ENCODE measurements at regions not wholly inside any gene's neighbourhood (a gene's known extent, or its start where the extent isn't known, plus 50 kb on each side); places are given as distances from the start of the nearest gene placed in this dataset.
A peak's percentile ranks its signal among the peaks of the same experiment; 100 is the strongest.
"Not testable (repeated sequence)": the region's sequence is repeated elsewhere in the genome, so short reads cannot be mapped to it uniquely, and the experiment has no call there.

DNA sequence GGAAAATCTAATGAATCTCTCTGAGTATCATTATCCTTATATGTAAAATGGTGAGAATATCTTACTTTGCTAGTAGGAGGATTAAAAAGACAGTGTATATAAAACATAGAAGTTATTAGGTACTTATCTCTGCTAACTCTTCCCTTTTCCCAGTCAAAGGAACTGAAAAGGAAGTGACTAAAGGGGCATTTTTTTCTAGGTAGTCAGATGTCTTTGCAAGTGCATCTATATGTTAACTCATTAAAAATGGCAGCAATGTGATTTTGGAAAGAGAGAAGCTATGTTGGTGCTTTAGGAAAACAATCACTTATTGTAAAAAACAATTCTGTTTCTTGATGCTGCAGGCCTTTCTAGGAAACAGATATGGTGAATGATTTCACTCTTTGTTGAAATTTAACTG, 180.9 kb downstream of the SAMD5 start:
- Histone ChIP-seq H3K4me1 (ENCODE audit: control extremely low read depth in 1 of 4, control insufficient read depth in 4 of 4, insufficient read depth in 4 of 4, low read length in 3 of 4) (no peaks in the 10 kb centered on the region), H3K36me3 (ENCODE audit: control insufficient read depth in 4 of 4, insufficient read depth in 4 of 4, low read length in 3 of 4) (no peaks in the 10 kb centered on the region), H3K27ac (ENCODE audit: insufficient read depth in 1 of 2, low read depth in 1 of 2, low read length in 2 of 2, poor library complexity in 1 of 2, severe bottlenecking in 2 of 2) (no peak overlapping the region), H3K9me3 (ENCODE audit: control extremely low read depth in 1 of 5, control insufficient read depth in 4 of 5, insufficient read depth in 2 of 5, low read depth in 1 of 5, low read length in 4 of 5) (peaks cover 0 to 2% (median 0%) of the 10 kb centered on the region in 5 experiments), H3K4me3 (ENCODE audit: control insufficient read depth in 1 of 7, extremely low read depth in 1 of 7, insufficient read depth in 4 of 7, low read depth in 2 of 7, low read length in 6 of 7) (no peak overlapping the region), H3K27me3 (replicated peaks in 2 of 5; ENCODE audit: control insufficient read depth in 4 of 5, insufficient read depth in 5 of 5, low read length in 4 of 5) (no peaks in the 10 kb centered on the region)
- no peak for DNase-seq
- POLR2A ChIA-PET = no interaction called here
- CTCF ChIA-PET = no interaction called here

DNA sequence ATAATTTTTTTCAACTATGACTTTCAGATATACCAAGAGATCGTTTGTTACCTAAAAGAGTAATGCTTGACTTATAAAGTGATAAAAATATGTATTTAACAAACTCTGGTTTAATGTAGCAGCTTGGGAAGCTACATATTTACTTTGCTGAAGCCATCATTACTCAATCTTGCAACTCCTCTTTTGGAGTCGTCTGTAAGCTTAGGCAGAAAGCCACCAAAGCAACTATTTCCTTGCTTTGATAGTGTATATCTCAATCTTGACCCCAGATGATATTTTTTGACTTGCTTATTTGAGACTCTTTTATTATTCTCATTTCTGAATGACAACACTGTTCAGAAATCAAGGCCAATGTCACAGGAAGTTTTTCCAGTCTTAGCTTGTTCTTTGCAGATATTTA, 183.0 kb downstream of the SAMD5 start:
- DNase-seq = no peak
- H3K27me3 ChIP-seq (replicated peaks in 2 of 5; ENCODE audit: control insufficient read depth in 4 of 5, insufficient read depth in 5 of 5, low read length in 4 of 5) = no peaks in the 10 kb centered on the region
- ChIA-PET CTCF (no interaction called here), POLR2A (no interaction called here)
- H3K36me3 ChIP-seq (ENCODE audit: control insufficient read depth in 4 of 4, insufficient read depth in 4 of 4, low read length in 3 of 4) = no peaks in the 10 kb centered on the region
- WGBS (ENCODE audit: insufficient coverage) = no CpG with 5 or more reads among the region's 2 CpGs
- H3K4me3 ChIP-seq (ENCODE audit: control insufficient read depth in 1 of 7, extremely low read depth in 1 of 7, insufficient read depth in 4 of 7, low read depth in 2 of 7, low read length in 6 of 7) = no peak overlapping the region
- no peaks in the 10 kb centered on the region for H3K4me1 ChIP-seq (ENCODE audit: control extremely low read depth in 1 of 4, control insufficient read depth in 4 of 4, insufficient read depth in 4 of 4, low read length in 3 of 4)
- H3K27ac ChIP-seq (ENCODE audit: insufficient read depth in 1 of 2, low read depth in 1 of 2, low read length in 2 of 2, poor library complexity in 1 of 2, severe bottlenecking in 2 of 2) = no peak overlapping the region
- peaks cover 0 to 2% (median 0%) of the 10 kb centered on the region in 5 experiments for H3K9me3 ChIP-seq (ENCODE audit: control extremely low read depth in 1 of 5, control insufficient read depth in 4 of 5, insufficient read depth in 2 of 5, low read depth in 1 of 5, low read length in 4 of 5)

DNA sequence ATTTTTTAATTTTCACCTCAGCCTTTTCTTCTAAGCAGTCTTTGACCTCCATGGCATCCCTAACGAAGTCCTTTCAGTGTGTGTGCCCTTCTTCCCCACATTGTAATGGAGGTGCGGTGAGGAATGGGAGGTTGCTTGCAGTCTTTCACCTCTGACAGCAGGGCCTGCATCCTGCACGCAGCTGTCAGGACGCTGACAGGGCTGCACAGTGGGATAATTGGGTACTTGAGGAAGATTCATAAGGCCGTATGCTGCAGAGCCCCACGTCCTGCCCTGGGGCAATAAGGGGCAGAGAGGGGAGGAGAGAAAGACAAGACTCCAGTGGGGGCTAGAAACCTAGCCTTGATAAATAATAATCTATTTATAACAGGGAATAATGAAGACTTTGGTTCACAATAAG, 184.7 kb downstream of the SAMD5 start:
- H3K4me1 ChIP-seq (ENCODE audit: control extremely low read depth in 1 of 4, control insufficient read depth in 4 of 4, insufficient read depth in 4 of 4, low read length in 3 of 4) = no peaks in the 10 kb centered on the region
- CTCF ChIA-PET = no interaction called here
- POLR2A ChIA-PET = no interaction called here
- no peak overlapping the region for H3K27ac ChIP-seq (ENCODE audit: insufficient read depth in 1 of 2, low read depth in 1 of 2, low read length in 2 of 2, poor library complexity in 1 of 2, severe bottlenecking in 2 of 2)
- H3K36me3 ChIP-seq (ENCODE audit: control insufficient read depth in 4 of 4, insufficient read depth in 4 of 4, low read length in 3 of 4) = no peaks in the 10 kb centered on the region
- WGBS (ENCODE audit: insufficient coverage) = 88% methylated on average over 5 of the region's 6 CpGs
- peaks cover 0 to 2% (median 0%) of the 10 kb centered on the region in 5 experiments for H3K9me3 ChIP-seq (ENCODE audit: control extremely low read depth in 1 of 5, control insufficient read depth in 4 of 5, insufficient read depth in 2 of 5, low read depth in 1 of 5, low read length in 4 of 5)
- no peak overlapping the region for H3K4me3 ChIP-seq (ENCODE audit: control insufficient read depth in 1 of 7, extremely low read depth in 1 of 7, insufficient read depth in 4 of 7, low read depth in 2 of 7, low read length in 6 of 7)
- no peak for DNase-seq
- H3K27me3 ChIP-seq (replicated peaks in 2 of 5; ENCODE audit: control insufficient read depth in 4 of 5, insufficient read depth in 5 of 5, low read length in 4 of 5) = no peaks in the 10 kb centered on the region

DNA sequence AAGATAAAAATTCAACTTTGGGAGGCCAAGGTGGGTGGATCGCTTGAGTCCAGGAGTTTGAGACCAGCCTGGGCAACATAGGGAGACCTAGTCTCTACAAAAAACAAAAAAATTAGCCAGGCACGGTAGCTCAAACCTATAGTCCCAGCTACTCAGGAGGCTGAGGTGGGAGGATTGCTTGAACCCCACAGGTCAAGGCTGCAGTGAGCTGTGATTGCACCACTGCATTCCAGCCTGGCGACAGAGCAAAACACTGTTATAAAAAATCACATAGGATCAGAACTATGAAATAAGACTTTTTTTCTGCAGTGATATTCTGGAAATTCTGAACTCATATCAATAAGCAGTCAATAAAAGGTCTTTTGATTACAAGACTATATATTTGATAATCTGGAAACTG, 186.1 kb downstream of the SAMD5 start:
- H3K36me3 ChIP-seq (ENCODE audit: control insufficient read depth in 4 of 4, insufficient read depth in 4 of 4, low read length in 3 of 4); H3K9me3 ChIP-seq (ENCODE audit: control extremely low read depth in 1 of 5, control insufficient read depth in 4 of 5, insufficient read depth in 2 of 5, low read depth in 1 of 5, low read length in 4 of 5); CTCF ChIA-PET; DNase-seq; H3K27ac ChIP-seq (ENCODE audit: insufficient read depth in 1 of 2, low read depth in 1 of 2, low read length in 2 of 2, poor library complexity in 1 of 2, severe bottlenecking in 2 of 2); H3K4me3 ChIP-seq (ENCODE audit: control insufficient read depth in 1 of 7, extremely low read depth in 1 of 7, insufficient read depth in 4 of 7, low read depth in 2 of 7, low read length in 6 of 7); H3K4me1 ChIP-seq (ENCODE audit: control extremely low read depth in 1 of 4, control insufficient read depth in 4 of 4, insufficient read depth in 4 of 4, low read length in 3 of 4); POLR2A ChIA-PET; H3K27me3 ChIP-seq (replicated peaks in 2 of 5; ENCODE audit: control insufficient read depth in 4 of 5, insufficient read depth in 5 of 5, low read length in 4 of 5): not testable (repeated sequence)
- WGBS (ENCODE audit: insufficient coverage) = 100% methylated on average over 1 of the region's 3 CpGs

DNA sequence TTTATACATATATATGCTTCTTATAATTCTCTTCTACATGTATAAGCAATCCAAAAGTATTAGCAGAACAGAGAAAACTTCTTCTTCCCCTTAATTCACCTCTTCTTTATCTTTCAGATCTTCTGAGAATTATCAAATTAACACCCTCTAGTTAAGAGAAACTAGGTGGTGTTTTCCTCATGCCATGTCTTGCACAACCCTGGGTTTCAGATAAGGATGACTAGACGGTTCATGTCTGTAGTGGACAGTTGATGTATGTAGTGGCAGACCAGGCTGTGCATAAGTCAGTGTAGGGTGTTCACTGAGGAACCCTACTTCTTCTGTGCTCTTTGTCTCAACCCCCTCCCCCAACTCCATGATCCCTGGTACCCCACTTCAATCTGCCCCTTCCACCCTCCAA, 187.3 kb downstream of the SAMD5 start:
- Histone ChIP-seq H3K4me1 (ENCODE audit: control extremely low read depth in 1 of 4, control insufficient read depth in 4 of 4, insufficient read depth in 4 of 4, low read length in 3 of 4) (no peaks in the 10 kb centered on the region), H3K9me3 (ENCODE audit: control extremely low read depth in 1 of 5, control insufficient read depth in 4 of 5, insufficient read depth in 2 of 5, low read depth in 1 of 5, low read length in 4 of 5) (no peaks in the 10 kb centered on the region), H3K4me3 (ENCODE audit: control insufficient read depth in 1 of 7, extremely low read depth in 1 of 7, insufficient read depth in 4 of 7, low read depth in 2 of 7, low read length in 6 of 7) (no peak overlapping the region), H3K27me3 (replicated peaks in 2 of 5; ENCODE audit: control insufficient read depth in 4 of 5, insufficient read depth in 5 of 5, low read length in 4 of 5) (no peaks in the 10 kb centered on the region), H3K27ac (ENCODE audit: insufficient read depth in 1 of 2, low read depth in 1 of 2, low read length in 2 of 2, poor library complexity in 1 of 2, severe bottlenecking in 2 of 2) (no peak overlapping the region), H3K36me3 (ENCODE audit: control insufficient read depth in 4 of 4, insufficient read depth in 4 of 4, low read length in 3 of 4) (no peaks in the 10 kb centered on the region)
- POLR2A ChIA-PET = no interaction called here
- CTCF ChIA-PET = no interaction called here
- DNase-seq = no peak
- WGBS (ENCODE audit: insufficient coverage) = no CpG with 5 or more reads among the region's 1 CpG

DNA sequence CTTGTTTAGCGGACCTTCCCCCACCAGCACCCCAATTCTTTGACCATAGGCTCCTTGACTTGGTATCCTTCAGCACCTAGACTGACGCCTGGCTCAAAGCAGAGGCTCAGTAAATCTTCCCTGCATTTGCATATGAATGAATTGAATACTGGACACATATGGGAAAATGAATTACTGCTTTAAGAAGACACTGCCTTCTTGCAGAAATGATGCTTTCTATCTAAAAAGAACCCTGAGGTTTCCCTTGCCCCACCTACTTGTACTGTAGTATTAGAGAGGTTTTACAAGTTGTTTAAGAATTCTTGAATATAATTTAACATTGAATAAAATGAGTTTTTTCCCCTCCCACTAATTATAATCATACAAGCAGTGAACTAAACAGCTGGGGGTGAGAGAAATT, 190.7 kb downstream of the SAMD5 start:
- no peak overlapping the region for H3K4me3 ChIP-seq (ENCODE audit: control insufficient read depth in 1 of 7, extremely low read depth in 1 of 7, insufficient read depth in 4 of 7, low read depth in 2 of 7, low read length in 6 of 7)
- H3K36me3 ChIP-seq (ENCODE audit: control insufficient read depth in 4 of 4, insufficient read depth in 4 of 4, low read length in 3 of 4) = no peaks in the 10 kb centered on the region
- H3K27me3 ChIP-seq (replicated peaks in 2 of 5; ENCODE audit: control insufficient read depth in 4 of 5, insufficient read depth in 5 of 5, low read length in 4 of 5) = no peaks in the 10 kb centered on the region
- ChIA-PET CTCF (no interaction called here), POLR2A (no interaction called here)
- no peaks in the 10 kb centered on the region for H3K4me1 ChIP-seq (ENCODE audit: control extremely low read depth in 1 of 4, control insufficient read depth in 4 of 4, insufficient read depth in 4 of 4, low read length in 3 of 4)
- DNase-seq = no peak
- H3K27ac ChIP-seq (ENCODE audit: insufficient read depth in 1 of 2, low read depth in 1 of 2, low read length in 2 of 2, poor library complexity in 1 of 2, severe bottlenecking in 2 of 2) = no peak overlapping the region
- H3K9me3 ChIP-seq (ENCODE audit: control extremely low read depth in 1 of 5, control insufficient read depth in 4 of 5, insufficient read depth in 2 of 5, low read depth in 1 of 5, low read length in 4 of 5) = no peaks in the 10 kb centered on the region
- no CpG with 5 or more reads among the region's 2 CpGs for WGBS (ENCODE audit: insufficient coverage)

DNA sequence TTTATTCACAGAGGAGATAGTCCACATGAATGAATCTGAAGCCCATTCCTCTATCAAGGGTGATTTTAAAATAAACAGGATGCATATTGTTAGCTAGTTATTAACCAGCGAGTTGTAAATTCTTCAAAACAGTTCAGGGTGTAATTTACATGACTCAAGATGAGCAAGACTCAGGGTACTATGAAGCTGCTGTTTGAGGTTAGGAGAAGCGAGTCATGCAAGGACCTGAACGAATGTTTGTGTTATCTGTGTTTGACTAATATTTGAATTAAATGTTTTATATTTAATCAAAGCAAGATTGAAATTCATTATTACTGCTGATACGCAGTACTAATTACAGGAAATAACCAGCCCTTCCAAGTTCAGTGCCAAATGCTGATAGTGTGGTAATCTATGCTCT, 191.1 kb downstream of the SAMD5 start:
- no peak overlapping the region for H3K27ac ChIP-seq (ENCODE audit: insufficient read depth in 1 of 2, low read depth in 1 of 2, low read length in 2 of 2, poor library complexity in 1 of 2, severe bottlenecking in 2 of 2)
- 100% methylated on average over 1 of the region's 4 CpGs for WGBS (ENCODE audit: insufficient coverage)
- DNase-seq = peak in 2 of 3 donors; percentile 2 to 3
- no peak overlapping the region for H3K4me3 ChIP-seq (ENCODE audit: control insufficient read depth in 1 of 7, extremely low read depth in 1 of 7, insufficient read depth in 4 of 7, low read depth in 2 of 7, low read length in 6 of 7)
- H3K9me3 ChIP-seq (ENCODE audit: control extremely low read depth in 1 of 5, control insufficient read depth in 4 of 5, insufficient read depth in 2 of 5, low read depth in 1 of 5, low read length in 4 of 5) = no peaks in the 10 kb centered on the region
- POLR2A ChIA-PET = no interaction called here
- no peaks in the 10 kb centered on the region for H3K4me1 ChIP-seq (ENCODE audit: control extremely low read depth in 1 of 4, control insufficient read depth in 4 of 4, insufficient read depth in 4 of 4, low read length in 3 of 4)
- CTCF ChIA-PET = no interaction called here
- no peaks in the 10 kb centered on the region for H3K36me3 ChIP-seq (ENCODE audit: control insufficient read depth in 4 of 4, insufficient read depth in 4 of 4, low read length in 3 of 4)
- peaks cover 0 to 2% (median 0%) of the 10 kb centered on the region in 5 experiments for H3K27me3 ChIP-seq (replicated peaks in 2 of 5; ENCODE audit: control insufficient read depth in 4 of 5, insufficient read depth in 5 of 5, low read length in 4 of 5)

All from common myeloid progenitor, CD34-positive (primary cell).